ENCODE measurements at regions not wholly inside any gene's neighbourhood (a gene's known extent, or its start where the extent isn't known, plus 50 kb on each side); places are given as distances from the start of the nearest gene placed in this dataset.

DNA sequence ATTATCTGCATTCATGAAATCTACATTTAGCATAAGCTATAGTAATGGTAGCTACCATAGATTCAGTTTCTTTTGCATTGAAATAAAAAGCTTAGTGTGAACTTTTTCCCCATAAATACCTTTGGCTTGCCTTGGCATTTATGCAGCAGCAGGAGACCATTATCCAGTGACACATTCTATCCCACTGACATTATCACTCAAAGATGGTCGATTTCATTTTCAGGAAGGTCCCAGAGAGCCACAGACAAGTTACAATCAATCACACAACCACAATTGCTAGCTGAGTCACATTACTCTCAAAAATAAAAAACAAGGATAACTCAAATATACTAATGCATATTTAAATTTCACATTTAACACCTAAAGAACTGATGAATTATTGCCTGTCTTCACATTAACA lies 512.7 kb upstream of the CDH2 start:
- no peaks in the 10 kb centered on the region for H3K79me2 ChIP-seq (ENCODE audit: insufficient read depth, low read depth)
- no peak overlapping the region for H3K4me3 ChIP-seq (IDR thresholded peaks at IDR 0.05; ENCODE audit: insufficient read depth, low read depth, low read length)
- no peaks in the 10 kb centered on the region for H3K27me3 ChIP-seq (ENCODE audit: insufficient read depth, low read depth)
- TF ChIP-seq, protein P1, sequence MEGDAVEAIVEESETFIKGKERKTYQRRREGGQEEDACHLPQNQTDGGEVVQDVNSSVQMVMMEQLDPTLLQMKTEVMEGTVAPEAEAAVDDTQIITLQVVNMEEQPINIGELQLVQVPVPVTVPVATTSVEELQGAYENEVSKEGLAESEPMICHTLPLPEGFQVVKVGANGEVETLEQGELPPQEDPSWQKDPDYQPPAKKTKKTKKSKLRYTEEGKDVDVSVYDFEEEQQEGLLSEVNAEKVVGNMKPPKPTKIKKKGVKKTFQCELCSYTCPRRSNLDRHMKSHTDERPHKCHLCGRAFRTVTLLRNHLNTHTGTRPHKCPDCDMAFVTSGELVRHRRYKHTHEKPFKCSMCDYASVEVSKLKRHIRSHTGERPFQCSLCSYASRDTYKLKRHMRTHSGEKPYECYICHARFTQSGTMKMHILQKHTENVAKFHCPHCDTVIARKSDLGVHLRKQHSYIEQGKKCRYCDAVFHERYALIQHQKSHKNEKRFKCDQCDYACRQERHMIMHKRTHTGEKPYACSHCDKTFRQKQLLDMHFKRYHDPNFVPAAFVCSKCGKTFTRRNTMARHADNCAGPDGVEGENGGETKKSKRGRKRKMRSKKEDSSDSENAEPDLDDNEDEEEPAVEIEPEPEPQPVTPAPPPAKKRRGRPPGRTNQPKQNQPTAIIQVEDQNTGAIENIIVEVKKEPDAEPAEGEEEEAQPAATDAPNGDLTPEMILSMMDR (conservative IDR thresholded peaks at IDR 0.05; ENCODE audit: low read depth, low read length) = no peak
- H3K4me2 ChIP-seq = no peak overlapping the region
- no peak overlapping the region for H2AFZ ChIP-seq (ENCODE audit: low read depth)
- peaks cover 6% of the 10 kb centered on the region for H3K4me1 ChIP-seq (ENCODE audit: low read depth, poor library complexity, severe bottlenecking)
- no peak overlapping the region for H3K27ac ChIP-seq
- H3K9ac ChIP-seq = no peak overlapping the region
- H3K36me3 ChIP-seq (ENCODE audit: insufficient read depth) = no peaks in the 10 kb centered on the region
- no peaks in the 10 kb centered on the region for H4K20me1 ChIP-seq (ENCODE audit: insufficient read depth)

DNA sequence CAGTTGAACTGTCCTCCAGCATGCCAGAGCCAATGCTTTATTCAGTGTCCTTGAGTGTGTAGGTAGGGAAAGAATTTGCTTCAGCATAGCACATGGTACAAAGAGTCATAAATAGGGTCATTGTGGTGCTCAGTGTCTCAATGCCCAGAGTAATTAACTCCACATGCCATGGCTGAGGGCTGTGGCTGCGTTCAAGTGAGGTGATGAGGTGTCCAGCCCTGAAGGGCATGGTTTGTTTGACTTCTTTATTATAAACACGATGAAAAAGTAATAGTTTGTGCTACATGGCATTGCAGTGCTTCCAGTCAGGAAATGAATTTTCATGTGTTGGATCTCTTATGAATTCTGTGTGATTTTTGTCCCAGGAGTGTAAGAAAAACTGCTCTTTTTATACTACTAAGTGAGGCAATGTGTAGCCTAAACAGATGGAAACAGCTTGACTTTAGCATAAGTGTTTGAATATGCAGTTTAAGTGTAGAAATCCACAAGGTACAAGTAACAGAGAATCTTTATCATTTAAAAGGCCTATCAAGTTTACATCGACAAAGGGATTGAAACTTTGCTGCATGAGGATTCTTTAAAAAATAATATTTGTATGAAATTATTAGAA lies 507.9 kb upstream of the CDH2 start:
- Histone ChIP-seq H3K36me3 (ENCODE audit: insufficient read depth) (no peaks in the 10 kb centered on the region), H3K4me2 (no peak overlapping the region), H3K27ac (no peak overlapping the region), H3K79me2 (ENCODE audit: insufficient read depth, low read depth) (no peaks in the 10 kb centered on the region), H2AFZ (ENCODE audit: low read depth) (no peak overlapping the region), H3K4me1 (ENCODE audit: low read depth, poor library complexity, severe bottlenecking) (no peaks in the 10 kb centered on the region), H4K20me1 (ENCODE audit: insufficient read depth) (no peaks in the 10 kb centered on the region), H3K9ac (no peak overlapping the region), H3K27me3 (ENCODE audit: insufficient read depth, low read depth) (no peaks in the 10 kb centered on the region), H3K4me3 (IDR thresholded peaks at IDR 0.05; ENCODE audit: insufficient read depth, low read depth, low read length) (no peak overlapping the region)
- TF ChIP-seq, protein P1 (conservative IDR thresholded peaks at IDR 0.05; ENCODE audit: low read depth, low read length) = no peak

DNA sequence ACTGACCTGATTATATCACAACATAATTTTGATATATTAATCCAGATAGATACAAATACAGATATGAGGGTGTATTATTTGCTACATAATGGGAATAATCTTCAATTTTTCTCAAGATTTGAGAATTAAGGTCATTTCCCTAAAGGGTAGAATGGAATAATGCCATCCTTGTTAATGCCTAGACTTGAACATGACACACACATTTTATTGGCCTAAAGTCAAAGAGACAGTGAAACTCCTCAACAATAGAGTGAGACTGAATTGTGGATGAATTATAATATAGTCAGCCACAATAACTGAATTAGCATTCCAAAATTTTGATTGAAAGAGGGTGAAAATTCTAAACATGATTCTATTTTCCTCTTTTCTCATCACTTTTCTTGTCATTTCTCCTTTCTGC lies 506.0 kb upstream of the CDH2 start:
- Histone ChIP-seq H3K9ac (no peak overlapping the region), H3K27me3 (ENCODE audit: insufficient read depth, low read depth) (no peaks in the 10 kb centered on the region), H3K4me3 (IDR thresholded peaks at IDR 0.05; ENCODE audit: insufficient read depth, low read depth, low read length) (no peak overlapping the region), H3K36me3 (ENCODE audit: insufficient read depth) (no peaks in the 10 kb centered on the region), H4K20me1 (ENCODE audit: insufficient read depth) (no peaks in the 10 kb centered on the region), H3K4me2 (no peak overlapping the region), H2AFZ (ENCODE audit: low read depth) (no peak overlapping the region), H3K79me2 (ENCODE audit: insufficient read depth, low read depth) (no peaks in the 10 kb centered on the region), H3K4me1 (ENCODE audit: low read depth, poor library complexity, severe bottlenecking) (peaks cover 4% of the 10 kb centered on the region), H3K27ac (no peak overlapping the region)
- TF ChIP-seq, protein P1 (conservative IDR thresholded peaks at IDR 0.05; ENCODE audit: low read depth, low read length) = no peak

DNA sequence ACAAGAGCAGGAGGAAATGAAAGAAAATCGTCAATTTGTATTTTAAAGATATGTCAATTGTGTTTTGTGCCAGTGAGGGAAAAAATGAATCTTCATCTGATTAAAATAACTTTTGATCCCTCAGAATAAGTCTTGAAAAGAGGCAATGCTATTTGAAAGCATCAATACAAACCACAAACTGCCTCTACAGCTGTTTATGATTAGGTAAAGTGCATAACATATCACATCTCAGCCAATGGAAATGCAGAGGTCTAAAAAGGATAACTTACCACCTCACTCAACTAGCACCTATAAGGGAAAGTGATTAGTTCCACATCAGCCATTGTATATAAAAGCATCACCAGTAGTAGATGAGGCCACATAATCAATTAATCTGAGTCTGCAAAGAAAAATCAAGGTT lies 492.2 kb upstream of the CDH2 start:
- H3K79me2 ChIP-seq (ENCODE audit: insufficient read depth, low read depth) = no peaks in the 10 kb centered on the region
- TF ChIP-seq, protein P1 (conservative IDR thresholded peaks at IDR 0.05; ENCODE audit: low read depth, low read length) = no peak
- no peaks in the 10 kb centered on the region for H3K27me3 ChIP-seq (ENCODE audit: insufficient read depth, low read depth)
- no peak overlapping the region for H3K4me3 ChIP-seq (IDR thresholded peaks at IDR 0.05; ENCODE audit: insufficient read depth, low read depth, low read length)
- H4K20me1 ChIP-seq (ENCODE audit: insufficient read depth) = no peaks in the 10 kb centered on the region
- no peak overlapping the region for H3K9ac ChIP-seq
- H3K4me2 ChIP-seq = no peak overlapping the region
- H3K4me1 ChIP-seq (ENCODE audit: low read depth, poor library complexity, severe bottlenecking) = no peaks in the 10 kb centered on the region
- H3K36me3 ChIP-seq (ENCODE audit: insufficient read depth) = no peaks in the 10 kb centered on the region
- no peak overlapping the region for H2AFZ ChIP-seq (ENCODE audit: low read depth)
- no peak overlapping the region for H3K27ac ChIP-seq
